ENCODE measurements at regions not wholly inside any gene's neighbourhood (a gene's known extent, or its start where the extent isn't known, plus 50 kb on each side); places are given as distances from the start of the nearest gene placed in this dataset.

DNA sequence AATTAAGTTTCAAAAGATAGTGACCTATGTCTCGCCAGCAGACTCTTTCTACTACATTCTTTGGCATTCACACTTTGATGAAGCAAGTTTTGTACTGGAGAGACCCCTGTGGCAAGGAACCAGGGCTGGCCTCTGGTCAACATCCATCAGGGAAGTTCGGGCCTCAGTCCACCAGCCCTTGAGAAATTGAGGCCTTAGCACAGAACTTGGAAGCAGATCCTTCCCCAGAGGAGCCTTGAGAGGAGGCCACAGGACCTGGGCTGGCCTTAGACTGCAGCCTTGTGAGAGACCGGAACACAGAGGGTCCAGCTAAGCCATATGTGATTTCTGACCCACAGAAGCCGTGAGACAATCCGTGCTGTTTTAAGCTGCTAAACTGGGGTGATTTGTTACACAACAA lies 317.9 kb downstream of the ZSWIM6 start:
- TF ChIP-seq POLR2A (IDR thresholded peaks at IDR 0.05), result no peak
- TF ChIP-seq, protein P1, sequence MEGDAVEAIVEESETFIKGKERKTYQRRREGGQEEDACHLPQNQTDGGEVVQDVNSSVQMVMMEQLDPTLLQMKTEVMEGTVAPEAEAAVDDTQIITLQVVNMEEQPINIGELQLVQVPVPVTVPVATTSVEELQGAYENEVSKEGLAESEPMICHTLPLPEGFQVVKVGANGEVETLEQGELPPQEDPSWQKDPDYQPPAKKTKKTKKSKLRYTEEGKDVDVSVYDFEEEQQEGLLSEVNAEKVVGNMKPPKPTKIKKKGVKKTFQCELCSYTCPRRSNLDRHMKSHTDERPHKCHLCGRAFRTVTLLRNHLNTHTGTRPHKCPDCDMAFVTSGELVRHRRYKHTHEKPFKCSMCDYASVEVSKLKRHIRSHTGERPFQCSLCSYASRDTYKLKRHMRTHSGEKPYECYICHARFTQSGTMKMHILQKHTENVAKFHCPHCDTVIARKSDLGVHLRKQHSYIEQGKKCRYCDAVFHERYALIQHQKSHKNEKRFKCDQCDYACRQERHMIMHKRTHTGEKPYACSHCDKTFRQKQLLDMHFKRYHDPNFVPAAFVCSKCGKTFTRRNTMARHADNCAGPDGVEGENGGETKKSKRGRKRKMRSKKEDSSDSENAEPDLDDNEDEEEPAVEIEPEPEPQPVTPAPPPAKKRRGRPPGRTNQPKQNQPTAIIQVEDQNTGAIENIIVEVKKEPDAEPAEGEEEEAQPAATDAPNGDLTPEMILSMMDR (IDR thresholded peaks at IDR 0.05), result no peak
